ENCODE measurements at regions not wholly inside any gene's neighbourhood (a gene's known extent, or its start where the extent isn't known, plus 50 kb on each side); places are given as distances from the start of the nearest gene placed in this dataset.
"Not testable (repeated sequence)": the region's sequence is repeated elsewhere in the genome, so short reads cannot be mapped to it uniquely, and the experiment has no call there.

DNA sequence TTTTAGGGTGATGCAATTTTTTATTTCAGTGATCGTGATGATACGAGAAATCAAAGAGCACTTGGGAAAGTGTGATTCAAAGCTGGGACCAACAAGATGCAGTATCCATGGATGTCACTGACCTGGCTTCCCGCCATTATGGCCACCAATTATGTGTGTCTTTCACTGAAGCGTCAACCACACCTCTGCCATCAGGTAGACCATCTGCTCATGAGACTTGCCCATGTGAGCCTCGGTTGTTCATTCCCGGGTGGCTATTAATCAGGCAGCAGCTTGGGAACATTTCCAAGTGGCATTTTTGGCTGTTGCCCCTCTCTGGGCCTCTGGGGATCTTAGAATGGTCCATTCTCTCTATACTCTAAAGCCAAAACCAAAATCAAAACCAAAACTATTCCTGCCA lies 436.0 kb upstream of the ADAMTSL1 start:
- no peak for DNase-seq

DNA sequence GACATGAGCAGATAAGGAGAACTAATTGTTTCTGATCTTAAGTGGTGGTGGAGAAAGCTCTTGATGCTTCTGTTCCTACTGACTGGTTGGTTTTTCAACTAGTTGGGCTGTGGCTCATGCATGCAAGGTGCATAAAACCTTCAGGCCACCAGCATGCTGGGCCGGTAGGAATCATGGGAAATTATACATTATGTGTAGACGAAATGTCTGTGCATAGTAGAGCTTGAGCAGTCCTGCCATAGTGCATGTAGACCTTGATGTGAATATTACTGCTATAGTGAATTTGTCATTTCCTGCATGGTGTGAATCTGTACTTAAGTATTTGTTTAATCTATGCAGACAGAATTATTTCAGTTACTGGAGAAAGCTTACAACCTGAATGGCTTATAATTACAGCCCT lies 433.6 kb upstream of the ADAMTSL1 start:
- no peak for DNase-seq

DNA sequence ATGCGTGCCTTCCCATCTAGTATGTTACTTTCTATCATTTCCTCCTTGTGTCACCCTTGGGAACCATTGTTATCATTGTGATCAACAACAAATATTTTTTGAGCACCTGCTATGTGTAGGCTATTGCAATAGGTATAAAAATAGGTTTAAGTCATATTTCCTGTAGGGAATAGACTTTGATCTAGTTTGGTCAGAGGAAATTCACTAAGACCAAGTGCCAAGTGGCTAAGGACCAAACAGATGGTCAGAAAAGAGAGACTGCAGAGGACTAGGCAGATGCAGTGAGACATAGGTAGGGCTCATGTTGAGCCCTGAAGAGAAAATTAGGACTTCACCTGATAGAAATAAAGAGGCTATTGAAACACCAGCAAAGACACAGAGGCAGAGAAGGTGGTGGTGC lies 430.0 kb upstream of the ADAMTSL1 start:
- no peak for DNase-seq

DNA sequence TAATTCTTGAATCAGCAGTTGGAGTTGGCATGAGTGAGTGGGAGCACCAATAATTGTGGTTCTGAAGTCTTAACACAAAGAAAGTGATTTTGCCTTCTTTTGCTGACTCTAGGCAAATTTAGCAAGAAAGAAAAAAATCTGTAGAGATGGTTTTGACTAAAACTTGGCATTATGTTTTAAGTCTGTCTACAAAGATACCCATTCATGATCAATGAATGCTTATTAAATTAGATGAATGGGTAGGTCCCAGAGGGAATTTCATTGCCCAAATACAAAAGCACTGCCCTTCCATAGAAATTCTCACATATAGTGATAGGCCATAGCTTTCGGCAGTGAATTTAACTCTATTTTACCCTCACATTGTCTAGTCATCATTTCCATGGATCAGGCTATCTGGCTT lies 428.6 kb upstream of the ADAMTSL1 start:
- no peak for DNase-seq

DNA sequence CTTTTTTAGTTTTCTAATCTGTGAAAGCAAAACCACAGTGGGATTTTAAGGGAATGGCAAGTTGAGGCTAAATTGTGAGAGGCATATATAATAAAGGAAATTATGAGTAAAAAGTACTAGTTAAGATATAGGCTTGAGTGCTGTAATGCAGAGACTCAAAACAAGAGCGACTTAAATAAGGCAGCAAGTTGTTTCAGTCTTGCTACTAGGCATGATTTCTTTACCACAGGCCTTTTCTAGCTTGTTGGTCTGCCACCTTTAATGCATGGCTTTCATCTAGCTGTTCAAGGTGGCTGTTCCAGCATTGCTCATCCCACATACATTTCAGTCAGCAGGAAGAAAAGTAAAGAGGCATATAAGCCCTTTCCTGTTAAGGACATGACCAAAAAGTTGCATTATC lies 427.9 kb upstream of the ADAMTSL1 start:
- DNase-seq = no peak

DNA sequence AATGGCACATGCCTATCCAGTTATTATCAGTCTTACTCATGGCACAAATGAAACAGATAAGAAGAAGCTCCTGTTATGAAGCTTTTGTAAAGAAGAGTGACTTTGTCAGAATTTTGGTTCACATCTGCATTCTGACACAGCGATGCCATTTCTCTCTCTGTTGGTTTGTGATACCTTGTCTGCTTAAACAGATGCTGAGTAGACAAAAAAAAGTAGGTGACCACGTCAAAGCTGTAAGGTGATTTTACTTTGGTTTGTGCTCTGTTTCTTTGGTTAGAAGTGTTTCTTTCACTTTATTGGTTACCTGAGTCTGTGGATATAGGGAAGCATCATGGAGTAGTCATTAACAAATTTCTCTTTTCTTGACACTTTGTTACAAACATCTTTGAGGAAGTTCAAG lies 422.3 kb upstream of the ADAMTSL1 start:
- no peak for DNase-seq

DNA sequence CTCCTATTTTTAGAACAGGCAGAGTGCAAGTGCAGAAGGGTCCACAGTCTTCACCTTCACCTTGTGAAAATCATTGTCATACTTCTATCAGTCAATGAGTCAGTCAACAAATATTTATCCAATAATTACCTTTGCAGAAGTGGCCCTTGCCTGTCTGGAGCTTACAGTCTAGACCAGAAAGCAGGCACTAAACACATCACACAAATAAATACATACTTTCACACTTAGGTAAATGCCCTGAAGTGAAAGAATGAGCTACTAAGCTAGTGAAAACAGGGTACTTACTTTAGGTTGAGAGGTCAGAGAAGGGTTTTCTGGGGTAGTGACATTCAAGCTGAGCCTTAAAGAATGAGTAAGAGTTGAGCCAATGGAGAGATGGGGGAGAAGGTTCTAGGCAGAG lies 421.9 kb upstream of the ADAMTSL1 start:
- no peak for DNase-seq

DNA sequence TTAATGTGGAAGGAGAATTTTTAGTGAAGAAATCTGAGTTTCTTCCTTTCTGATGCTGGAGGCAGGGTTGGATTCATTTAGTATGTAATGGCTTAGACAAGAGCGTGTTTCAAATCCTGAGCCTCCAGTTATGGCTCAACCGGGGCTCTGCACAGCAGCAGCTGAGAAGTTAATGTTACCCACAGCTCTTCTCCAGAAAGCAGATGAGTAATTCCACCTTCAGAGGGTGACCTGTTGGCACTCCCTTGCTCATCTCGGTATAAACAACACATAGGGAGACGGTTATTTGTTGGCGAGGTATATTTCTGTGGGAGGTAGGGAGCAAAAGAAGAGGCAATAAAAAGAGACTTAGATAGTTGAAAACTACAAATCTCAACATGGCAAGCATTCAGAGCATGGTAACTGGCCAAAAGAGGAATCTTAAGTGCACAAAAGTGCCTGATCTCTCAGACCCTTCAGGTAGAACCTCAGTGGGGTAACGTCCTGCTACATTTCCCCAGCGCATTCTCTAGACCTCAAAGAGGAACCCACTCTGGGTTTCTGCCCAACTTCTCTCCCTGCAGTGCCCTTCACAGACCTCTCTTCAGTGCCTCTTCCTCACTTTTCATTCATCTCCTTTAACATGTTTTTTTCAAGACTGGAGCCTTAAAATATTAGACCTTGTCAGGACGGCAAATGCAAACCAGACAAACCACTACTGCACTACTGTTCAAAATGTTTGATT lies 417.5 kb upstream of the ADAMTSL1 start:
- DNase-seq = no peak

DNA sequence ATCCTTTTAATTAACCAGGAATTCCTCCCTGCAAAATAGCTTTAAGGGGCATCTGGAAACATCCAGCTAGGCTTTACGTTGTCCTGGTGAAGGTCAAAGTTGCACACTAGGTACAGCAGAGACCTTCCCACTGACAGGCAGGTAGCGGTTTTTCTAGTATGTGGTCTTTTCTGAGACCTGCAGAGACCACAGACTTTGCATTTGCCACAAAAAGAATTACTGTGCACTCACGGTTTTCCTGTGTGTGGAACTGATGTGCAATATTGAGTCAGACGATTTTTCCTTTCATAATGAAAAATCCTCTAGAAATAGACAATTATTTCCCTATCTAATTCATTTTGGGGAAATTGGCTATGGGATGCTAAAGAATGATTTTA lies 417.0 kb upstream of the ADAMTSL1 start:
- no peak for DNase-seq

DNA sequence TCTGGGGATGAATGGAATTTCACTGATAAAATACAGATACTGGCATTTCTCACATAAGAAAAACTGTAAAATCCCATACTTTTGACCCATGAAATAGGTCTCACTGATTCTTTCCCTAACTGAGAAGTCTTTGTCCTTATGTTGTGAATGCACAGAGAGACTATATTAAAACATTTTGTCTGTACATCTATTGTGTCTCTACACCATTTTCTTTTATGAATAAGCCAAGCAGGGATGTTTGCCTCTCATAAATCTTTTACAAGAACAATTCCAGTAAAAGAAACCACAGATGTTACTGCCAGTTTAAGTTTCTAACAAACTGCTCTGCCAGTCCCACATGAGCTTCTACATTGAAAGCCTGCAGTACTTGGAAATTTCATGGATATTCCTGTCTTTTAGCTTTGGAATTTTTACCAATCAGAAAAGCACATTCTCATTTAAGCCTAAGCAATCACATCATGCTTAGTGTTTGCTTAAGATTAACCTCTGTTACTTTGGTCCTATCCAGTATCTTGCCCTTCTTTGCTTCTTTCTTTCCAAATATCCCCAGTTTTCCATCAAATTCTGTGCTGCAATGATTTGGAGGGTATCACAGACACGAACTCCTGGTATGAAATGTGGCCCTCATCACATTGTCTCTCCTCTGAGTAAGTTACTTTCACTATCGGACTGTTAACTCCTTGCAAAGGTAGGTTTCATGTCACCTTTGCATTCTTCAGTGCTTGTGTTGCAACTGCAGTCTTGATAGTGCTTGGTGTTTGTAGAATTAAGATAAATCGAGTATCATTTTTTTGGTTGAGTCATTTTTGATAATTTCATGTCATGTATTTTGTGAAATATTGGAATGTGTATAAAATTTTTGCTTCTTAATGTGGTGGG lies 415.1 kb upstream of the ADAMTSL1 start:
- no peak for DNase-seq

DNA sequence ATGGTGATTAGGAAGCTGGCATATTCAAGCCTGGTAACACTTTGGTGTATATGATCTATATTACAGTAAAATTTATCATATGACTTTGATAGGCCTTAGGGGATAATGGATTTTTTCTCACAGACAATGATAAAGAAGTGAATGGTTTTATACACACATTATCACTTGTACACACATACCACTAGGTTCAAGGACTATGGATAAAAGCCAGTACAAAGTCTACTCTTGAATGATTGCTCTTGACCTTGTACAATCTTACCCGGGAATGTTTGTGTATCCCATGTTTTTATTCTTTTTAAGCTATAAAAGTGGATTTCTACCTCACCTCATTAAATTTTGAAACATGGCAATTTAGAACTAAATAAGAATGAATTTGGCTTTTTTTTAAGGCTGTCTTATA lies 414.5 kb upstream of the ADAMTSL1 start:
- no peak for DNase-seq

DNA sequence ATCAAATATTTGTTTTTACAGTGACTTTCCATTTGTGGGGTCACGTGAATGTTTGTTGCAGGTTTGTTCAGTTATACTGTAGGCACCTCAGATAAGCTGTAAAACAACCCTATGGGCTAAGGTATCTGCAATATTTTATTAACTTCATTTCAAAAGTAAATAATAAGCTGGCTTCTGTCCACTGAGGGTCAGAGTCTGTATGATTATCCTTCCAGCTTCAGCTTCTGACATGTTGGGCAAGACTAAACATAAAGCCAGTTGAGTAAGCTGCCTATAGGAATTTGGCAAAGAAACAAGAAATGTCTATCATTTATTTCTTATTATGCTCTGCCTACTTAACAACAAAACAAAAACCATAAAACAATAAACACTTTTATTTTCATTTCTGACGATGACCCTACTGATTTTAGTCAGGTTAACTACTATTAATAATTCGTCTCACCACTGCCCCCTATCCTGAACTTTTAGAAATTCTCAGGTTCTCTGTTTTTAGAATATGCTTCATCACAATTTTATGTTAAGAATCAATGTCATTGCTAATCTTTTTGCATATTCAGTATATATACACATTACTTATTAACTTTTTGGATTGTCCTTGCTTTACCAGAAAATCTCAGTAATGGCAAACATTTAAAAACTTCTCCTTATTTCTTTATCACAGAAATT lies 413.6 kb upstream of the ADAMTSL1 start:
- DNase-seq = no peak

DNA sequence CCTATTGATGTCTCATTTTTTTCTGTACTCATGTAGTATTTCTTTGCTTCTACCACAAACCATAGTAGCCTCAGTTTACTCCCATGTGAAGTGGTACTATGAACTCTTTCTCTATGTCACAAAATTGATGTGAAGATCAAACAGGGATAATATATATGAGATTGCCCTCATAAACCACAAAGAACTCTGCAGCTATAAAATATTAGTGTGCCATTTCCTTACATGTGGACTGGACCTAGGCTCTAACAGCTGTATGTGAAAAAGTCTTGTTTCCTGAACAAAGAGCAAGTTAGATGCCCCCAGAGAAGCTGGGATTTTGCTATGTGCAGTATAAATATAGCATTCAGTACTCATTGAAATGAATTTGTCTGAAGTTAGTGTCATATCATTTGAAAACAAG lies 412.6 kb upstream of the ADAMTSL1 start:
- no peak for DNase-seq

DNA sequence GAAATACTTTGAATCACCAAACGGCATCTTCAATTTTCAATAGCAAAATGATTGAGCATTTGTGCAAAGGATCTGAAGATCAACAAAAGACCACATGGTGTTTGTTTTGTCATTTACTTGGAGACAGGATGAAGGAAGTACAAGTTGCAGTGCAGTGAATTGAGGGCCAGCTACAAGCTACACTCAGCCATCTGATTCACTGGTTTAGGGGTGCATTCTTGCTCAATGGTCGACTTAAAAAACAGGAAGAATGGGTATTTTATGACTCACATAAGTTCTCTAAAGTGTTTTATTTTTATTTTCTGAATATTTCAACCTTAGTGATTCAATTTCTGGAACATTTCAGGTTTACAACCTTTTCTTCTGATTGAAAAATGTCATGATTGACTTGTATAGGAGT lies 412.1 kb upstream of the ADAMTSL1 start:
- no peak for DNase-seq

DNA sequence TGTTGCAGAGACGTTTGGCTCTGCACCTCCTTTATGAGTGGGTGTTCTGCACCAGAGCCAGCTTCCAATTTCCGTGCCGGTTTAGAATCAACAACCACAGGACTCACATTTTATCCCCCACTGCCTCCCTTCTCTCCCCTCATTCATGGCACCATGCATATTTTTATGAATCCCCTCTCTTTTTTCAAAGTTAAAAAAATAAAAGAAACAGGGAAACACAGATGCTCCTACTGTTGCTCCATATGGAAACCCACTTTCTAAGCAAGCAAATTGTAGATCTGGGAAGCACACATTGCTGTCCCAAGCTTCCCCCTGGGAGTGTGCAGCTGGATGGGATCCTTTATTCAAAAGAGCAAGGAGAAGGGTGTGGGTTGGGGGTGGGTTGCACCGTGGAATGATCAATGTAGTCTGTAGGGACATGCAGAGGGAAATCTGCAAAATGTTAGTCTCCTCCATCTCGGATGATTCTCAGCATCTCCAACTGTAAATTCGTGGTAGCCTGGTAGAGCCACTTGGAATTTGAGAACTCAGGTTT lies 410.0 kb upstream of the ADAMTSL1 start:
- DNase-seq = no peak

DNA sequence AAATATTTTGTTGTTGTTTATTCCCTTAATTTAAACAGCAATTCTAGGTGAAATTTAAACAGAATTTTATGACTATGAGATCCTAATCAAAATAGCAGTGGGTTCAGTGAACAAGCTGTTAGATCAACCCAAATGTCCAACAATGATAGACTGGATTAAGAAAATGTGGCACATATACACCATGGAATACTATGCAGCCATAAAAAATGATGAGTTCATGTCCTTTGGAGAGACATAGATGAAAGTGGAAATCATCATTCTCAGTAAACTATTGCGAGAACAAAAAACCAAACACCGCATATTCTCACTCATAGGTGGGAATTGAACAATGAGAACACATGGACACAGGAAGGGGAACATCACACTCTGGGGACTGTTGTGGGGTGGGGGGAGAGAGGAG lies 407.3 kb upstream of the ADAMTSL1 start:
- not testable (repeated sequence) for DNase-seq

DNA sequence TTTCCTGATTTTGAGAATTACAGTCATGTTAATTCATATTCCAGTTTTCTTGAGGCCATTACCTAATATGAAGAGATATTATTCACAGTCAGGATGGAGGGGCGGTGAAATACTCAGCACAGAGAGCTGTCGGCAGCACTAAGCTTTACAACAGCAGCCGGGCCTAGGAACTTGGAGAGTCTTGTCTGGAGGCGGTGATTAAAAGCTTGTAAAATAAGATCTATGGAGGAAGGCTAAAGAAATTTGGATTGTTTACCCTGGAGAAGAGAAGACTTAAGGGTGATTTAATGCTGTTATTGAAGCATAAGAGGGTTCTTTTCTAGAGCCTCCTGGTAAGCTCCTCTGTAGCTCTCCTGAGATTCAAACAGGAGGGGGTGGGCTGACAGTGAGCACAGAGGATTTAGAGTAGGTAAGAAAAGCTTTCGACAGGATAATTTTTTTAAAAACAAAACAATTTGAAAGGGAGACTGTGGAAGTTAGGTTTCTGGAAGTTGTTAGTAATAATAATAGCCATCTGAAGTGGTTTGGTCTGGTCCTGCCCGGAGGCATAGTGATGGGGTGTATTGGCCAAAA lies 406.3 kb upstream of the ADAMTSL1 start:
- no peak for DNase-seq

DNA sequence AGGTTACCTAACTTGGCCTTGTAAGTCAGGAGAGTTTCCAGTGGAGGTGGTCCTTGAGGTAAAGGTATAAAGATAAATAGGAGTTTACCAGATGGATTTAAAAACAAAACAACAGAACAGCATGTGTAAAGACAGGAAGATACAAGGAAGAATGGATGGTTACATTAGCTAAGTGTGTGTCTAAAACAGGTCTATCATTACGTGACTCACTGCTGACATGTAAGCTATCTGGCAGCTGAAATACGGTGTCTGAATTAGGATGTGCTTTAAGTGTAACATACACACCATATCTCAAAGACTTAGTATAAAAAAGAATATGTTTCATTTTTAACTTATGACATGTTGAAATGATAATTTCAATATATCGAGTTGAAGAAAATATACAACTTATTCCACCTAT lies 405.1 kb upstream of the ADAMTSL1 start:
- DNase-seq = no peak

DNA sequence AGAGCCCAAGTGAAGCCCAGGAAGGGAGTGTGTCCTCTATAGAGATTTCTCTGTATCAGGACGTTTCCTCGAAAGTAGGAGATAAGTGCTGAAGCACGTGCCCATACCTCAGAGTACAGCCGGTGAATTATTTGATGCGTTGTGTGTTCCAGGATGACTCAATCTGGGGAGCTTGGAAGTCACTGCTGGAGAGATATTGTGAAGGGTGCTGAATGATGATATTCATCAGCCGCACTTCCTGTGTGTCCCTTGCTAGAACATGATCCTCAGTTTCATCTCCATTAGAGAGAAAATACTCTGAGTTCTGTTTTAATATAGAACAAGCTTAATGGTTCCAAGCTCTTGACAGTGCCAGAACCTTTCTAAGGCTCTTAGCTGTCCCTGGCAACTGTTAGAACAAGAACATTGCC lies 402.3 kb upstream of the ADAMTSL1 start:
- DNase-seq = no peak

DNA sequence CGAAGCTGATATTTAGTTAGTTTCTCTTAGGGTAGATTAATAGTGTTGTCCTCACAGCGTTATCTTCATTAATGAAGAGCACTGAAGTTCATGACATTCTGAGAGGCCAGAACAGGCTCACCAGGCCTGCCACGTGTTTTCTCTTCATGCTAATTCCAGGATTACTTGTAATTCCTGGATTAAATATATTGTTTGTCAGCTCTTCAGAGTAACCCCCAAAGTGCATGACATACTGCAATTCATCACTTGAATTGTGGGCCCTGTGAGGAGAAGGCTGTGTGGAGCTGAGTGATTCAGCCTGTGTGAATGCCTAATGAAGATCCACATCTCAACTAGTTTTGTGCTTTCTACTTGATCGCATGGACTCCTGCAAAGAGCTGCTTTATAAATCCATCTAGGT lies 401.0 kb upstream of the ADAMTSL1 start:
- no peak for DNase-seq

DNA sequence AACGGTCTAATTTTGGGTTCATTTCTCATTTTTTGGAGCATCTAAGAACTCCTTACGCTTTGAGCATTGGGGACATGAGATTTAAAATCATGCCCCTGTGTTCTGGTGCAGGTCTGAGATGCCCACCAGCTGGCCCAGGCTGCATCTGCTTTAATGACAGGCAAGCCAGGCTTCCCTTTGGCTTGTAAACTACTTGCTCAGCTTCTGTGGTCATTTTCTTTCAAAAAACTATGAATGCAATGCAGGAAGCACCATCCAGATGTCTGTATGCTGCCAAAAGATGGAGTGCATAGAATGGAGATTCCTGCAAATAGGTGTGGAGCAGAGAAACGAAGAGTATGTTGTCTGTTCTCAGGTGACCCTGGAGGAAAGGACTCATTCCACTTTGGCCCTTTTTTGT lies 399.9 kb upstream of the ADAMTSL1 start:
- no peak for DNase-seq

DNA sequence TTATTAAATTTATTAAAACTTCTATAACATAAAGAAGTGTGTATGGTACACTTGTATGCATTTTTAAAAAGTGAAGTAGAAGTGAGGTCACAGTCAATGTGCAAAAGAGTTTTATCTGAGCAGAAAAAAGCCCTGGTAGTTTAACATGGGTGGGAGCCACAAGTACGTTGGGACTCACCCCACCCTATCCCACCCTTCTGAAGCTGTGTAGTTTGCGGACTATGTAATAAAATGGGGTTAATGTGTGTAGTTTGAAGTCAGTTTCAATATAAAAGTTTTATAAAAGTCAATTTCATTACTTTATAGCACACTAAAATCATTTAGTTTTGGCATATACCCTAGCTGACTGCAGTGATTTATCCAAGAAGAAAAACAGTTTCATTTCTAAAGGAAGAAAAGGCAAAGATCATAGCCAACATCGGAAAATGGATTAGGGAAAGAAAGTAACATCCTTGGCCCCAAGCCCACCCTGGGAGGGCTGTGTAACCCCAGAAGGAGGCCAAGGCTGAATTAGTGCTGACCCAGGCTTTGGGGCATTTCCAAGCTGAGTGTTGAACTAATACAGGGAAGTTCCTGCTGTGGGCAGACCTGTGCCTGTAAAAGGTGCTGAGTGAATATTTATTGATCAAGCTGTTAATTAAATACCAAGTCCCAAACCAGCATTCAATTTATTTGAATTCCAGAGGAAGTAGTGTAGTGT lies 398.6 kb upstream of the ADAMTSL1 start:
- no peak for DNase-seq
